NCI-H526 treated with DMSO at 0.1 percent for 48 hours (cell line): ENCODE measurements at regions not wholly inside any gene's neighbourhood (a gene's known extent, or its start where the extent isn't known, plus 50 kb on each side); places are given as distances from the start of the nearest gene placed in this dataset.
"Not testable (repeated sequence)": the region's sequence is repeated elsewhere in the genome, so short reads cannot be mapped to it uniquely, and the experiment has no call there.

Source experiments
- DNase-seq: peaks from one replicate; lab custom pipeline; 2025; lab: John Stamatoyannopoulos, UW

GRCh38 chr2:89000235-89000634, 308.8 kb downstream of the RPIA start:
- no peak for DNase-seq

GRCh38 chr2:89004238-89004637, 312.8 kb downstream of the RPIA start:
- DNase-seq, result not testable (repeated sequence)

GRCh38 chr2:89020566-89020965, 329.1 kb downstream of the RPIA start:
- DNase-seq, result not testable (repeated sequence)

- not testable (repeated sequence) for DNase-seq
These were observed 334.8 kb downstream of the RPIA start for GRCh38 chr2:89026296-89026695.

GRCh38 chr2:89027115-89027514, 335.6 kb downstream of the RPIA start:
- not testable (repeated sequence) for DNase-seq

- DNase-seq, result not testable (repeated sequence)
These were observed 336.1 kb downstream of the RPIA start for GRCh38 chr2:89027536-89027935.

- DNase-seq, result not testable (repeated sequence)
These were observed 337.8 kb downstream of the RPIA start for GRCh38 chr2:89029257-89029656.

GRCh38 chr2:89048138-89049066, 356.9 kb downstream of the RPIA start:
- DNase-seq, result peak; percentile 75

GRCh38 chr2:89058616-89059015, 367.1 kb downstream of the RPIA start:
- not testable (repeated sequence) for DNase-seq

GRCh38 chr2:89061174-89061573, 369.7 kb downstream of the RPIA start:
- DNase-seq, result not testable (repeated sequence)

GRCh38 chr2:89076771-89077170, 385.3 kb downstream of the RPIA start:
- DNase-seq, result not testable (repeated sequence)

- not testable (repeated sequence) for DNase-seq
These were observed 401.4 kb downstream of the RPIA start for GRCh38 chr2:89092911-89093310.

GRCh38 chr2:89095060-89095459, 403.6 kb downstream of the RPIA start:
- not testable (repeated sequence) for DNase-seq

GRCh38 chr2:89102587-89102986, 411.1 kb downstream of the RPIA start:
- not testable (repeated sequence) for DNase-seq

- not testable (repeated sequence) for DNase-seq
These were observed 415.0 kb downstream of the RPIA start for GRCh38 chr2:89106369-89107019.

- not testable (repeated sequence) for DNase-seq
These were observed 421.0 kb downstream of the RPIA start for GRCh38 chr2:89112434-89112833.

GRCh38 chr2:89113286-89113685, 421.8 kb downstream of the RPIA start:
- not testable (repeated sequence) for DNase-seq

GRCh38 chr2:89129440-89129839, 438.0 kb downstream of the RPIA start:
- not testable (repeated sequence) for DNase-seq

- not testable (repeated sequence) for DNase-seq
These were observed 439.3 kb downstream of the RPIA start for GRCh38 chr2:89130665-89131308.

- DNase-seq, result peak; percentile 85
These were observed 451.5 kb downstream of the RPIA start for GRCh38 chr2:89142959-89143358.

- DNase-seq, result not testable (repeated sequence)
These were observed 453.9 kb downstream of the RPIA start for GRCh38 chr2:89145342-89145741.

- not testable (repeated sequence) for DNase-seq
These were observed 456.8 kb downstream of the RPIA start for GRCh38 chr2:89148256-89148655.
